ENCODE measurements at regions not wholly inside any gene's neighbourhood (a gene's known extent, or its start where the extent isn't known, plus 50 kb on each side); places are given as distances from the start of the nearest gene placed in this dataset.

GRCh38 chr9:1115370-1115769 lies 65.2 kb downstream of the DMRT2 start:
- TF ChIP-seq, protein P1, sequence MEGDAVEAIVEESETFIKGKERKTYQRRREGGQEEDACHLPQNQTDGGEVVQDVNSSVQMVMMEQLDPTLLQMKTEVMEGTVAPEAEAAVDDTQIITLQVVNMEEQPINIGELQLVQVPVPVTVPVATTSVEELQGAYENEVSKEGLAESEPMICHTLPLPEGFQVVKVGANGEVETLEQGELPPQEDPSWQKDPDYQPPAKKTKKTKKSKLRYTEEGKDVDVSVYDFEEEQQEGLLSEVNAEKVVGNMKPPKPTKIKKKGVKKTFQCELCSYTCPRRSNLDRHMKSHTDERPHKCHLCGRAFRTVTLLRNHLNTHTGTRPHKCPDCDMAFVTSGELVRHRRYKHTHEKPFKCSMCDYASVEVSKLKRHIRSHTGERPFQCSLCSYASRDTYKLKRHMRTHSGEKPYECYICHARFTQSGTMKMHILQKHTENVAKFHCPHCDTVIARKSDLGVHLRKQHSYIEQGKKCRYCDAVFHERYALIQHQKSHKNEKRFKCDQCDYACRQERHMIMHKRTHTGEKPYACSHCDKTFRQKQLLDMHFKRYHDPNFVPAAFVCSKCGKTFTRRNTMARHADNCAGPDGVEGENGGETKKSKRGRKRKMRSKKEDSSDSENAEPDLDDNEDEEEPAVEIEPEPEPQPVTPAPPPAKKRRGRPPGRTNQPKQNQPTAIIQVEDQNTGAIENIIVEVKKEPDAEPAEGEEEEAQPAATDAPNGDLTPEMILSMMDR (IDR thresholded peaks at IDR 0.05; ENCODE audit: borderline replicate concordance, control extremely low read depth, extremely low read depth, insufficient read depth, missing control alignments), result no peak
- no peak for DNase-seq (ENCODE audit: low spot score)
- in situ Hi-C loops (cut with MboI; ENCODE audit: low sequenced_read_pairs, unreplicated experiment), result no loop called here

GRCh38 chr9:1117439-1117838 lies 67.3 kb downstream of the DMRT2 start:
- no peak for DNase-seq (ENCODE audit: low spot score)
- in situ Hi-C loops (cut with MboI; ENCODE audit: low sequenced_read_pairs, unreplicated experiment), result no loop called here
- TF ChIP-seq, protein P1 (IDR thresholded peaks at IDR 0.05; ENCODE audit: borderline replicate concordance, control extremely low read depth, extremely low read depth, insufficient read depth, missing control alignments), result no peak

- TF ChIP-seq, protein P1 (IDR thresholded peaks at IDR 0.05; ENCODE audit: borderline replicate concordance, control extremely low read depth, extremely low read depth, insufficient read depth, missing control alignments), result no peak
- no peak for DNase-seq (ENCODE audit: low spot score)
Measured at GRCh38 chr9:1120500-1121165, 70.5 kb downstream of the DMRT2 start.

GRCh38 chr9:1125741-1126140 lies 75.6 kb downstream of the DMRT2 start:
- TF ChIP-seq, protein P1 (IDR thresholded peaks at IDR 0.05; ENCODE audit: borderline replicate concordance, control extremely low read depth, extremely low read depth, insufficient read depth, missing control alignments), result no peak
- in situ Hi-C loops (cut with MboI; ENCODE audit: low sequenced_read_pairs, unreplicated experiment), result no loop called here

More at GRCh38 chr9:1120500-1121165, 70.5 kb downstream of the DMRT2 start:
- in situ Hi-C loops (cut with MboI; ENCODE audit: low sequenced_read_pairs, unreplicated experiment), result no loop called here

GRCh38 chr9:1128046-1128445 lies 77.9 kb downstream of the DMRT2 start:
- in situ Hi-C loops (cut with MboI; ENCODE audit: low sequenced_read_pairs, unreplicated experiment), result no loop called here
- TF ChIP-seq, protein P1 (IDR thresholded peaks at IDR 0.05; ENCODE audit: borderline replicate concordance, control extremely low read depth, extremely low read depth, insufficient read depth, missing control alignments), result no peak
- no peak for DNase-seq (ENCODE audit: low spot score)

More at GRCh38 chr9:1125741-1126140, 75.6 kb downstream of the DMRT2 start:
- DNase-seq (ENCODE audit: low spot score), result no peak

GRCh38 chr9:1129382-1129781 lies 79.2 kb downstream of the DMRT2 start:
- TF ChIP-seq, protein P1 (IDR thresholded peaks at IDR 0.05; ENCODE audit: borderline replicate concordance, control extremely low read depth, extremely low read depth, insufficient read depth, missing control alignments), result no peak
- in situ Hi-C loops (cut with MboI; ENCODE audit: low sequenced_read_pairs, unreplicated experiment), result no loop called here
- DNase-seq (ENCODE audit: low spot score), result no peak

Data from GM13976 (cell line).